HFF-Myc (cell line): ENCODE measurements at regions not wholly inside any gene's neighbourhood (a gene's known extent, or its start where the extent isn't known, plus 50 kb on each side); places are given as distances from the start of the nearest gene placed in this dataset.

Experiments used
- DNase-seq: peaks from one replicate; pipeline ENCODE4 v3.0.0-alpha.2; 2011; ENCODE audit warnings: low read depth; ENCODE audit errors: extremely low read depth
- H3K4me3 ChIP-seq: replicated peaks from 2 replicates; pipeline ENCODE4 v1.5.1; 2011; ENCODE audit warnings: low read depth, mild to moderate bottlenecking, control low read depth, low read length
- TF ChIP-seq, protein P1 (sequence below): IDR thresholded peaks from 2 replicates; pipeline ENCODE4 v1.5.1; 2012; ENCODE audit warnings: mild to moderate bottlenecking, low read depth, low read length, control low read depth; ENCODE audit errors: missing control alignments

DNA sequence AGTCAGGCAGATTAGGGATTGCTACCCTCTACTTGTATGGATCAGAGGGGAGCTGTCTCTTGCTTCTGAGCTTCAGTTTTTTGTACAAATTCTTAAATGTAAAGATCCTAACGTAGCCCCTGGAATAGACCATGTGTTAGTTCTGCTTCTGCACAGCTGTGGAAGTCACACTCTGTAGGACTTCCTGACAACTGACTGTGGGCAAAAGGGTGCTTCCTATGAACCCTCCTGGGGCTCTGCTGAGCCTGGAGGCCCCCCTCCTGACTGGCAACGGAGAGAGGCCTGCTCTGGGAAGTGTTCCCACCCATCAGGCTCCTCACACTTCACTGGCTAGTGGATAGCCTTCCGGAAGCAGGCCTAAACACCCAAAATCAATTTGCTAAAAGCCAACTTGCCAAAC, 131.0 kb downstream of the RPLP1 start:
- DNase-seq: no peak
- no peak overlapping the region for H3K4me3 ChIP-seq
- TF ChIP-seq, protein P1, sequence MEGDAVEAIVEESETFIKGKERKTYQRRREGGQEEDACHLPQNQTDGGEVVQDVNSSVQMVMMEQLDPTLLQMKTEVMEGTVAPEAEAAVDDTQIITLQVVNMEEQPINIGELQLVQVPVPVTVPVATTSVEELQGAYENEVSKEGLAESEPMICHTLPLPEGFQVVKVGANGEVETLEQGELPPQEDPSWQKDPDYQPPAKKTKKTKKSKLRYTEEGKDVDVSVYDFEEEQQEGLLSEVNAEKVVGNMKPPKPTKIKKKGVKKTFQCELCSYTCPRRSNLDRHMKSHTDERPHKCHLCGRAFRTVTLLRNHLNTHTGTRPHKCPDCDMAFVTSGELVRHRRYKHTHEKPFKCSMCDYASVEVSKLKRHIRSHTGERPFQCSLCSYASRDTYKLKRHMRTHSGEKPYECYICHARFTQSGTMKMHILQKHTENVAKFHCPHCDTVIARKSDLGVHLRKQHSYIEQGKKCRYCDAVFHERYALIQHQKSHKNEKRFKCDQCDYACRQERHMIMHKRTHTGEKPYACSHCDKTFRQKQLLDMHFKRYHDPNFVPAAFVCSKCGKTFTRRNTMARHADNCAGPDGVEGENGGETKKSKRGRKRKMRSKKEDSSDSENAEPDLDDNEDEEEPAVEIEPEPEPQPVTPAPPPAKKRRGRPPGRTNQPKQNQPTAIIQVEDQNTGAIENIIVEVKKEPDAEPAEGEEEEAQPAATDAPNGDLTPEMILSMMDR: no peak

- no peak for DNase-seq
- no peak overlapping the region for H3K4me3 ChIP-seq
- TF ChIP-seq, protein P1: no peak
These were observed 133.3 kb downstream of the RPLP1 start for GRCh38 chr15:69585937-69586336.

GRCh38 chr15:69586721-69587120, 134.1 kb downstream of the RPLP1 start:
- no peak overlapping the region for H3K4me3 ChIP-seq
- DNase-seq: no peak
- TF ChIP-seq, protein P1: no peak

DNA sequence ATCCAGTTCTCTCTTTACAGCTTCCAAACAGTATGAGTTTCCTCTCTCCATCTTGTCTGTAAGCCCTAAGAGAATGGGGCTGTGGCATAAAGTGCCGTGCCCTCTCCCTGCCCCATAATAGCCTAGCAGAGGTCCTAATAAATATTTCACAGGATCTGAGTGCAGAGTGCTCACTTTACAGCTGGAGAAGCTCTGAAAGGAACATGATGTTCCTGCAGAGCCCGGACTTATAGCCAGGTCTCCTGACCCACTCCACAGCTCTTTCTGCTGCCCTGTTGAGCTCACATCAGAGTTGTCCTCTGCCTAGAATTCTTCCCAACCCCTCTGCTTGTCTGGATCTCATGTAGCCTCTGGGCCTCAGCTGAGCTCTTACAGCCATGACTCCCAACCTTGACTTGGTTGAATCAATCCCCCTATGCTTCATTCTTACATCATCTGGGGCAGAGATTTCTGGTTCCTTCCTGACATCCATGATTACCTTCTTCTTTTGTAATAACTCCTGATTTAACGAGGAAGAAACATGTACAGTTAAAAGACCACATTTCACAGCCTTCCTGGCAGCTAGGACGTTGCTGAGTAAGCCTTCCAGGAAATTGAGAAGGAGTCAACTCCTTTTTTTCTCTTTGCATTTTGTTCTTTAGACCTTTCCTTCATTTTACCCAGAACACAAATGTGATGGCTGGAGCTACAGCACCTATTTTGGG, 135.3 kb downstream of the RPLP1 start:
- H3K4me3 ChIP-seq: no peak overlapping the region
- DNase-seq: no peak
- TF ChIP-seq, protein P1: no peak

- no peak for DNase-seq
- H3K4me3 ChIP-seq: no peak overlapping the region
- TF ChIP-seq, protein P1: no peak
These were observed 137.6 kb downstream of the RPLP1 start for GRCh38 chr15:69590201-69590710.

DNA sequence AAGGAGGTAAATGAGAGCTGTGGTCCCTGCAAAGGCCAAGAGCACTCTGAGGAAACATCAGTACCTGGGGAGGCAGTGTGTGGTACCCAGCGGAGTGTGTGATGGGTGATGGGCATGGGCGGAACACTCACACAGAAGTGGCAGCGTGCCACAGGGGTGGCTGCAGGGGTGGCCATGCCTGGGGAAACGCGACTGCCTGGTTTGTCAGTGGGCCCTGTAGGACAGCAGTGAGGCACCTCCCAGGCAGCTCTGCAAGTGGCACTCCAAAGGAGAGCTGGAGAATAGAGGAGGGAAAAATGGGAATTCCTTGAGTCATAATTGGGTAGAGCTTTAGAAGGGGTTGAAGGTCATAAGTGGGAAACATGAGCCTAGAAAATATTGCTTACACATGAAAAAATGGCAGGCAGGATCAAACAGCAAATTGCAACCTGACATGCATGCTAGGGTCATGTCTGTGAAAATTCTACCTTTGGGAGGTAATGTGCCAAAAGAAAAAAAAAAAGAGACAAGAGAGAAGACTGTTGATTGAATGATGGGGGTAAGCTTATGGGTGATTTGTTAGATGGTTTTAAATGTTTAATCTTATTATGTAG, 138.4 kb downstream of the RPLP1 start:
- no peak overlapping the region for H3K4me3 ChIP-seq
- DNase-seq: no peak
- TF ChIP-seq, protein P1: no peak
